PC-9 (cell line): ENCODE measurements at regions not wholly inside any gene's neighbourhood (a gene's known extent, or its start where the extent isn't known, plus 50 kb on each side); places are given as distances from the start of the nearest gene placed in this dataset.

Experiments
- EZH2 ChIP-seq: fragments of 200-600 bp; sonication (generic); IDR thresholded peaks from 2 replicates; pipeline ENCODE4 v1.8.0; 2017; ENCODE audit warnings: antibody characterized with exemption, low read depth
- TF ChIP-seq, protein P1 (sequence below): fragments of 200-600 bp; sonication (generic); conservative IDR thresholded peaks from 2 replicates; pipeline ENCODE4 v1.6.1; 2017; ENCODE audit warnings: mixed run types, antibody characterized with exemption, mild to moderate bottlenecking, moderate library complexity

DNA sequence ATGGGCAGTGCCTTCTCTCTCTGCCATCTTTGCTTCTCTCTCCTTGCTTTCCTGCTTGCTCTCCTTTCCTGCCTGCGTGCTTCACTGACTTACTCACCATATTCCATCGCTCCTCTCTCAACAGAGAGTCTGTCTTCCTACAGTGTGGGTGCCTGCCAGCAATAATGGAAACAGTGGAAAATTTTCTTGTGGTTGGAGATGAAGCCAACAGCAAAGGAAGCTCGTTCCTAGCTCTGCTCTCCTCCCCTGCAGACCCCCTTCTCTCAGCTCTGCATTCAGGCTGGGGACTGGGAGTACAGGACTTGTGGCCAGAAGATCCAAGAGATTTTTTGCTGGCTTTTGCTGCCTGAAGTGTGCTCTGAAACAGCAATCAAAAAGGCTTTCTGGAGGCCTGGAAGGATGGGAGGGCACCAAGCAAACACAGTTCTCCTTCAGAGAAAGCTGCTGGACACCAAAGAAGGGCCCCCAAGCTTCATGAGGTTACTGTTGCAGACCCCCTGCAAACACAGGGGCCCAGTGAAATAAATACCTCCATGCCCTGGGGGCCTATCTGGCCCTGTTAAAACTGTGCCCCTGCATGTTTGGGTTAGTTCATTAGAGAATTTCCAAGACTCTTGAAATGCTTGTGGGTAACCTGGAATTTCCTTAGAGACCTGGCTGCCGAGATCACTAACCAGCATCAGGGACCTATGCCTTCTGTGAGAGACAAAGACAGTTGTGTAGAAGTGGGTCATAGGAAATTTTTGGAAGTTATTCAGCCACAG is 149.9 kb upstream of the RASGRP1 start:
- TF ChIP-seq, protein P1, sequence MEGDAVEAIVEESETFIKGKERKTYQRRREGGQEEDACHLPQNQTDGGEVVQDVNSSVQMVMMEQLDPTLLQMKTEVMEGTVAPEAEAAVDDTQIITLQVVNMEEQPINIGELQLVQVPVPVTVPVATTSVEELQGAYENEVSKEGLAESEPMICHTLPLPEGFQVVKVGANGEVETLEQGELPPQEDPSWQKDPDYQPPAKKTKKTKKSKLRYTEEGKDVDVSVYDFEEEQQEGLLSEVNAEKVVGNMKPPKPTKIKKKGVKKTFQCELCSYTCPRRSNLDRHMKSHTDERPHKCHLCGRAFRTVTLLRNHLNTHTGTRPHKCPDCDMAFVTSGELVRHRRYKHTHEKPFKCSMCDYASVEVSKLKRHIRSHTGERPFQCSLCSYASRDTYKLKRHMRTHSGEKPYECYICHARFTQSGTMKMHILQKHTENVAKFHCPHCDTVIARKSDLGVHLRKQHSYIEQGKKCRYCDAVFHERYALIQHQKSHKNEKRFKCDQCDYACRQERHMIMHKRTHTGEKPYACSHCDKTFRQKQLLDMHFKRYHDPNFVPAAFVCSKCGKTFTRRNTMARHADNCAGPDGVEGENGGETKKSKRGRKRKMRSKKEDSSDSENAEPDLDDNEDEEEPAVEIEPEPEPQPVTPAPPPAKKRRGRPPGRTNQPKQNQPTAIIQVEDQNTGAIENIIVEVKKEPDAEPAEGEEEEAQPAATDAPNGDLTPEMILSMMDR: no peak
- TF ChIP-seq EZH2: no peak
